Immature natural killer cell (primary cell): ENCODE measurements at regions not wholly inside any gene's neighbourhood (a gene's known extent, or its start where the extent isn't known, plus 50 kb on each side); places are given as distances from the start of the nearest gene placed in this dataset.
"Not testable (repeated sequence)": the region's sequence is repeated elsewhere in the genome, so short reads cannot be mapped to it uniquely, and the experiment has no call there.

Source experiments
- DNase-seq, 3 donors: peaks; one replicate each; pipeline ENCODE4 v3.0.0; 2022; ENCODE audit warnings: mixed read lengths in 1 of 3
- H3K27ac Mint-ChIP-seq, 6 donors: one replicate each; pipeline ENCODE4 v1.8.0; 2020; ENCODE audit warnings: mixed read lengths in 6 of 6, mild to moderate bottlenecking in 5 of 6, inconsistent platforms in 4 of 6, moderate library complexity in 3 of 6
- H3K27me3 Mint-ChIP-seq, 3 donors: one replicate each; pipeline ENCODE4 v1.8.0; 2020 to 2021; ENCODE audit warnings: low read depth in 3 of 3, mild to moderate bottlenecking in 3 of 3, mixed read lengths in 3 of 3, moderate library complexity in 3 of 3, inconsistent platforms in 1 of 3
- H3K36me3 Mint-ChIP-seq, 3 donors: one replicate each; pipeline ENCODE4 v1.8.0; 2020; ENCODE audit warnings: mixed read lengths in 3 of 3, inconsistent platforms in 2 of 3, mild to moderate bottlenecking in 2 of 3
- H3K4me1 Mint-ChIP-seq, 2 donors: one replicate each; pipeline ENCODE4 v1.8.0; 2020; ENCODE audit warnings: inconsistent platforms in 2 of 2, mild to moderate bottlenecking in 2 of 2, mixed read lengths in 2 of 2, moderate library complexity in 1 of 2
- H3K4me3 Mint-ChIP-seq, 5 donors: one replicate each; pipeline ENCODE4 v1.8.0; 2020; ENCODE audit warnings: mild to moderate bottlenecking in 5 of 5, mixed read lengths in 5 of 5, inconsistent platforms in 3 of 5, moderate library complexity in 3 of 5
- H3K9me3 Mint-ChIP-seq, 6 donors: one replicate each; pipeline ENCODE4 v1.8.0; 2020; ENCODE audit warnings: mild to moderate bottlenecking in 6 of 6, mixed read lengths in 6 of 6, inconsistent platforms in 4 of 6, moderate library complexity in 3 of 6

DNA sequence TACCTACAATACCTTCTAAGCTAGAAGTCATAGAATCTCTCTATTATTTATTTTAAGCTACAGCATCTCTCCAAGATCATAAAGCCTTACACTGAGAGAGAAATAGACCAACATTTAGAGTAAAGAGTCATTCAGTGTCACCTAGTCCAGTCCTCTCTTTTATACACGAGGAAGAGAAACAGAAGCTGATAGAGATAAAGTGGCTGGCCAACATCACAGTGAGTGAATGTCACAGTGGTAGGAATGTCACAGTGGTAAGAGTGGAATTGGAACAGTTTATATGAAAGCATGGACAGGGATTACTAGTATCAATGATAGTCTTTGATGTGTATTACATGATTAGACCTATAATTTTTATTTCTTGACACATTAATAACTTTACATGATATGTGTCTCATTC lies 307.8 kb upstream of the NBPF12 start:
- H3K9me3 Mint-ChIP-seq, H3K27me3 Mint-ChIP-seq, H3K4me1 Mint-ChIP-seq, H3K36me3 Mint-ChIP-seq, H3K4me3 Mint-ChIP-seq, H3K27ac Mint-ChIP-seq, DNase-seq: not testable (repeated sequence)

DNA sequence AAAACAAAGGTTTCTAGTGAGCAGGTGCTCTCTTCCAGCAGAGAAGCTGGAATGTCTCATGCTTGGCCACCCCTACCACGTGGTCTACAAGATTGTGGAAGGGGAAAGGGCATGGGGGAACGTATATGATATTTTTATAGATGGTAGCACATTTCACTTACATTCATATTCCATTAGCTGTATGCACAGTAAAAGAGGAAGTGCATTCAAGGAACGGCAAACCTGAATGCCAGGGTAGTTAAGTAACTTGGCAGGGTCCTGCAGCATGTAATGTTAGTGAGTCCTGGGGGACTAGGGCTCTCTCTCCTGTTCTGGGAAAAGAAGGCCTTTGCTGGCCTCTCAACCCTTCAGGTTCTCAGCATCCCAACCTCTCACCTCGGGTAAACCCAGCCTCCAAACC lies 319.5 kb upstream of the NBPF12 start:
- H3K9me3 Mint-ChIP-seq, H3K4me1 Mint-ChIP-seq, H3K4me3 Mint-ChIP-seq, DNase-seq, H3K36me3 Mint-ChIP-seq, H3K27ac Mint-ChIP-seq, H3K27me3 Mint-ChIP-seq: not testable (repeated sequence)

DNA sequence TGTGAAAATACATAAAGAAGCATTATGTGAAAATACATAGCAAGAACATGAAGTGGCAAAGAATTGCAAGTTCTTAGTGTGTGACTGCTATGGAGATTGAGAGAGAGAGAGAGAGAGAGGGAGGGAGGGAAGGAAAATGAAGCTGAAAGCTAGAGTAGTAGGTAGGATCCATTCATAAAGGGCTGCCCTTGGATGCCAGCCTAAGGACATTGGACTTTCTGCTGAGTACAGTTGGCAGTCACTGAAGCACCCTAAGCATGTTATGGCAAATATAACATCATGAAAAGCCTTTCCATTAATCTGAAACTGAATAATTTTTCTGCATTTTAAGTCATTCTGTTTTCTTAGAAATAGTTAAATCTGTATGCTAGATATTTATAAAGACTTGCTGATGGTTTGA lies 333.4 kb upstream of the NBPF12 start:
- H3K27me3 Mint-ChIP-seq, H3K36me3 Mint-ChIP-seq, H3K4me3 Mint-ChIP-seq, H3K9me3 Mint-ChIP-seq, H3K4me1 Mint-ChIP-seq, DNase-seq, H3K27ac Mint-ChIP-seq: not testable (repeated sequence)

DNA sequence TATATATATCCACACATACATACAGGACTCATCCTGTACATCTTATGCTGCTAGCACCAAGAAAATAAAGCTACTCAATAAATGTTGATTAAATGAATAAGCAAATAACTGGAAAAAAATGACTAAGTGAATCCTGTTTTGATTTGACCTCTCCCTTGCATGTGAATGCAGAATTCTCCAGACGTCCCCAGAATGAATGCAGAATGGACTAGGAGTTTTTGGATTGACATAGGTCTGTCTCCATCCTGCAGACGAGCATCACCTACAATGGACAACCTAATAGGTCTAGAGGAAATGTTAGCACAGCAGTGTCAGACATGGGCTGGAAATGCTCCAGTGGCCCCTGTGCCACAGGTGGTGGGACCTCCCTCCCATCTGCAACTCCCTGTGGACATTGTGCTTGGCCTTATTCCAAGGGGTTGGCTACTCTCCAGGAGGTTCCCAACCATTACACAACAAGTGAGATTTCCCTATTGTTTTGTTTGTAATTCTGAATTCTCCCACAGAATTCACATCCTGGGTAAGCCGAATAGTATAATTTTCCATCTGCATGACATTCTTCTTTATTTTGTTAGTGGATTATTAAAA lies 337.3 kb upstream of the NBPF12 start:
- not testable (repeated sequence) for H3K9me3 Mint-ChIP-seq, H3K36me3 Mint-ChIP-seq, H3K27me3 Mint-ChIP-seq, H3K4me3 Mint-ChIP-seq, DNase-seq, H3K27ac Mint-ChIP-seq, H3K4me1 Mint-ChIP-seq

DNA sequence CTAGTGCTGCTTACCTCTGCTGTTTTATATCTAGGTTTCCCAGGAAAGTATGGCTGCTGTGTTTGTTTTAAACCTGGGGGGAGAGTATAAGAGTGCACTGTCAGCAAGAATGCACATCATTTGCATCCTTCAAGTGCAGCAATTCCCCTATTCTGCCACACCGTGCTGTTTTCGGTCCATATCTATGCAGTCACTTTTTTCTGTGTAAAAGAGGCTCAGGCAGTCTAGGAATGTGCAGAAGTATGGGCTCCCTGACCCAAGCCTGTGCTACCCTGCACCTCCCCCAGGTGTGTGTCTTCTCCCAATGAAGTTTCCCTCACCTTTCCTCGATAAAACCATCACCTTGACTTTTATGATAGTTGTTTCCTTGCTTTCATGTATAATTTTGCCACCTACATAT lies 338.2 kb upstream of the NBPF12 start:
- not testable (repeated sequence) for H3K27ac Mint-ChIP-seq, H3K4me1 Mint-ChIP-seq, H3K27me3 Mint-ChIP-seq, H3K36me3 Mint-ChIP-seq, H3K9me3 Mint-ChIP-seq, H3K4me3 Mint-ChIP-seq, DNase-seq

DNA sequence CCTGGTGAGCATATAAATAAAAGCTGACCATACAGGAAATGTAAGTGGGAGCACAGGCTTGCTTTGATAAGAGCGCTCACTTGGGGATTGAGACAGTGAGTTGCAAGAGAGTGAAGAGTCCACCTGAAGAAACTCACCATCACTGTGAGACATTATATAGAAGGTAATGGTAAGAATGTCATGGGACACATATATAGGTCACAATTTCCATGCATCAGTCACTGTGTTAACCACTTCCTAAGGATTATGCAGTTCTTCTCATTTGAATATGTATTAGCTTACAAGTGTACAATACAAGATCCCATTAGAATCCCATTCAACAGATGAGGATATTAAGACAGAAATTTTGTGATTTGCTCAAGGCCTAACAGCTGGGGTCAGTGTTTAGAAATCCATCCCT lies 352.4 kb upstream of the NOTCH2NLA start:
- H3K27ac Mint-ChIP-seq, DNase-seq, H3K4me1 Mint-ChIP-seq, H3K27me3 Mint-ChIP-seq, H3K9me3 Mint-ChIP-seq, H3K36me3 Mint-ChIP-seq, H3K4me3 Mint-ChIP-seq: not testable (repeated sequence)

DNA sequence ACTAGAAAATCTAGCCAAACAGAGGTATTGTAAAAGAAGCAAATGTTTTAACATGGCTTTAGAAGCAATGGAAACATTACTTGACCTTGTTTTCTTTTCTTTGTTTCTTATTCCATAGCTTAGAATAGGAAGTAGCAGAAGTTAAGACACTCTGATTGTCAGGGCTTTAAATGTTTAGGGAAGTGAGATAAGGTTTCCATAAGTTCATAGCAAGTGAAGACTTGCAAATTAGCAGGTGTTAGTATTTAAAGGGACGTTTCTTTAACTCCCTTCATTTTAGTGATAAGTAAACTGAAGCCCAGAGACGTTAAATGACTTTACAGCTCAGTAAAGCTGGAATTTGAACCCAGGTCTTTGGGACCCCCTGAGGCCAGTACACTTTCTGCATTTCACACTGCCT lies 338.7 kb upstream of the NOTCH2NLA start:
- not testable (repeated sequence) for H3K4me3 Mint-ChIP-seq, H3K4me1 Mint-ChIP-seq, H3K27ac Mint-ChIP-seq, H3K27me3 Mint-ChIP-seq, DNase-seq, H3K9me3 Mint-ChIP-seq, H3K36me3 Mint-ChIP-seq

DNA sequence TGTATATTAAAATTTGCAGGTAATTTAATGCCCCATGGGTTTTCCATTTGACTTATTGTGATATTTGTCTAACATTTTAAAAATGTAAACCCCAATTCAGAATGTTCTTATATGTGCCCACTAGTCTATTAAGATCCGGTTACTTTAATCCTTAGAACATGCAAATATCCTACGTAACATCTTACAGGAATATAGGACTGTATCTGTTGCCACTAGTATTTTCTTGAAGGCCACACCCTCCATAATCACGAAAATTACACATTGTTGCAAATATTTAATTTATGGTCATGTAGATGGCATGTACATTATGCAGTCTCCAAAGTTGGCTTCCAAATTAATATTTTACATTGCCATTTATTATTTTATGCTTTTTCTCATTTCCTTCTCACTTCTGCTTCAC lies 329.2 kb upstream of the NOTCH2NLA start:
- not testable (repeated sequence) for H3K4me1 Mint-ChIP-seq, H3K27ac Mint-ChIP-seq, DNase-seq, H3K4me3 Mint-ChIP-seq, H3K36me3 Mint-ChIP-seq, H3K9me3 Mint-ChIP-seq, H3K27me3 Mint-ChIP-seq

DNA sequence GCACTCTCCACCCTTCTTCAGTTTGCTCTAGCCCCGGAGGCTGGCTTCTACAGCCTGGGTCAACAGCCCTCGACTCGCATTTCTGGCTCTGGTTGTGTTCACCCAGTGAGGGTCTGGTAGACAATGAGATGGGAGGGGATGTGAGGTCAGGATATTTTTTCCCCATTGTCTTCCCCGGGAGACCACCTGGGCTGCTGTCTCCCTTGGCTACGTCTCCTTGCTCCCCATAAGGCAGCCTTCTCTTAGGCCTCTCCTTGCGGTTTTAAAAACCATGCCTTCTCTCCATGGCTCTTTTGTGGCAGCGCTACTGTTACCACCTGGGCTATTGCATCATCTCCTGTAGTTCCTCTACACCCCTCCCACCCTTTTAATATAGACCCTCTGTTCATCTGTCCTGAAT lies 327.6 kb upstream of the NOTCH2NLA start:
- H3K9me3 Mint-ChIP-seq, H3K27me3 Mint-ChIP-seq, H3K4me1 Mint-ChIP-seq, DNase-seq, H3K36me3 Mint-ChIP-seq, H3K27ac Mint-ChIP-seq, H3K4me3 Mint-ChIP-seq: not testable (repeated sequence)

DNA sequence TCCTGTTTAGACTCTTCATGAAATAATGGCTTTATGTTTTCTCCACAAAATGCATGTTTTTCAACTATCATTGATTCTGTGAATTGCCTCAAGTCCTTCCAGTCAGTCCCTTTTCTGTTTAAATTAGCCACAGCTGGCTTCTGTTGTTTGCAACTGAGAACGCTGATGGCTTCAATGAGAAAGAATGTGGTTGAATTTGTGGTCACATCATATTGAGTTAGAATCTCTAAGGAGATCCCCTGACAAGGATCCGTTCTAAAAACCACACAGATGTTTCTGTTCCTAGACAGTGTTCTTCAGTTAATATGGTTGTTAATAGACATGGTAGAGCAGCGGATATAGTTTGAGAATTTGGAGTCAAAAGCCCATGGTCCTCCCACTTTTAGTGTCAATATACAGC lies 323.6 kb upstream of the NOTCH2NLA start:
- not testable (repeated sequence) for H3K36me3 Mint-ChIP-seq, H3K9me3 Mint-ChIP-seq, H3K27ac Mint-ChIP-seq, H3K27me3 Mint-ChIP-seq, DNase-seq, H3K4me1 Mint-ChIP-seq, H3K4me3 Mint-ChIP-seq

DNA sequence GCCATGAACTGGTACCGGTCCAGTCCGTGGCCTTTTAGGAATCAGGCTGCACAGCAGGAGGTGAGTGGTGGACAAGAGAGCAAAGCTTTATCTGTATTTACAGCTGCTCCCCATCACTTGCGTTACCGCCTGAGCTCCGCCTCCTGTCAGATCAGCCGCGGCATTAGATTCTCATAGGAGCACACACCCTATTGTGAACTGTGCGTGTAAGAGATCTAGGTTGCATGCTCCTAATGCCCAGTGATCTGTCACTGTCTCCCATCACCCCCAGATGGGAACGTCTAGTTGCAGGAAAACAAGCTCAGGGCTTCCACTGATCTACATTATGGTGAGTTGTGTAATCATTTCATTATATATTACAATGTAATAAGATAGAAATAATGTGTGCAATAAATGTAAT lies 319.9 kb upstream of the NOTCH2NLA start:
- not testable (repeated sequence) for DNase-seq, H3K4me1 Mint-ChIP-seq, H3K36me3 Mint-ChIP-seq, H3K9me3 Mint-ChIP-seq, H3K27ac Mint-ChIP-seq, H3K27me3 Mint-ChIP-seq, H3K4me3 Mint-ChIP-seq

DNA sequence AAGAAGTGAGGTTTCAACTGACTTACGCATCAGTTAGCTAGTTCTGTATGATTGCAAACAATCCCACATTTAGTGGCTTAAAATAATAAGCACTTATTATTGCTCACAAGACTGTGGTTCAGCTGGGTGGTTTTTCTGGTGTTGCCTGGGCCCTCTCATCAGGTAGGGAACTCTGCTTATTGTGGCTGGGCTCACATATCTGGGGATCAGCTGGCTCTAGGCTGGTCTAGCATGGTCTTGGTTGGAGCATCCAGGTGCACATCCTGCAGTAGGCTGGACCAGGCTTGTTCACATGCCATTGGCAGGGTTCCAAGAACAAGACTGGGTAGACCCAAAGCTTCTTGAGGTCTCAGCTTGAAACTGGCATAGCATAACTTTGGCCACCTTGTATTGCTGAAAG lies 317.4 kb upstream of the NOTCH2NLA start:
- not testable (repeated sequence) for H3K4me1 Mint-ChIP-seq, DNase-seq, H3K27me3 Mint-ChIP-seq, H3K27ac Mint-ChIP-seq, H3K36me3 Mint-ChIP-seq, H3K9me3 Mint-ChIP-seq, H3K4me3 Mint-ChIP-seq

DNA sequence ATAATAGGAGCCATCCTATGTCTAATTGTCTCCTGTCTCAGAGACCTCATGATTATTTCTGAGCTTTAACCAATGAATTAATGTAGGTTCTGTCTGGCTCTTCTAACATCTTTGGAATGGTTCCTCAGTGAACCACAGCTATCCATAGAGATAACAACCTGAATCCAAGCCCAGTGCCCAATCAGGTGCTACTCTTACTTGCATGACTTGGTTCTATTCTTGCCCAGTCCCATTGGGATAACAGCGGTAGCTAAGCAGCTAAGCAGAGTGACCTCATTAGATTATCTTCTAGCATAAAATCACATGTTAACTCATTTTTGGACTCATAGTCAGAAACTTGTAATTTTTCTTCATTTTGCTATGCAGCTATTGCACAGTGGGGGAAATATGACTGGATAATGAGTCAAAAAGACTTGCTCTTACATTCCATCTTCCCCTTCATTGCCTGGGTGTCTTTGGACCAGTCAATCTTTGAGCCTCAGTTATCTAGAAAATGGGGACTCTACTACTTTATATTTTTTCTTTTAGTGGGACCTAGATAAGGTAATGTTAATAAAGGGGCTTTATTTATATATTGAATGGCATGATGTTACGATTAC lies 309.1 kb upstream of the NOTCH2NLA start:
- H3K27ac Mint-ChIP-seq, H3K4me3 Mint-ChIP-seq, H3K4me1 Mint-ChIP-seq, H3K27me3 Mint-ChIP-seq, DNase-seq, H3K9me3 Mint-ChIP-seq, H3K36me3 Mint-ChIP-seq: not testable (repeated sequence)

DNA sequence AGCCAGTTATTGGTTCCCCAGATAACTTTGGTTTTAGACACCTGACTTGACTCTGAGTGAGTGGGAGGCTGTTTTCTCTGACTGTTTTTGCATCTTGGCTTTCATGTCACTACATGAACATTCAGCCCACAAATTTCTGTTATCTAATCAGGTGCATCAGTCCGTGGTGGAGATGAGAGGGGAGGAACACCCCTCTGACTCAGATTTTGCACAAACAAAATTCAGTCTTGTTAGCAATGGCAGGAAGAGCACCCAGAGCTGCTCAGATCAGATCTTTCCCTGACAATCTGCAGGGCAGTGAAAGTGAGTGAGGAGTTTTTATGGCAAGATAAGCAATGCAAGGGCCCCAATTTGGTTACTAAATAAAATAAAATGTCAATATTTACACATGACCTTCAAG lies 307.2 kb upstream of the NOTCH2NLA start:
- not testable (repeated sequence) for H3K27ac Mint-ChIP-seq, H3K36me3 Mint-ChIP-seq, H3K4me3 Mint-ChIP-seq, H3K9me3 Mint-ChIP-seq, DNase-seq, H3K4me1 Mint-ChIP-seq, H3K27me3 Mint-ChIP-seq

DNA sequence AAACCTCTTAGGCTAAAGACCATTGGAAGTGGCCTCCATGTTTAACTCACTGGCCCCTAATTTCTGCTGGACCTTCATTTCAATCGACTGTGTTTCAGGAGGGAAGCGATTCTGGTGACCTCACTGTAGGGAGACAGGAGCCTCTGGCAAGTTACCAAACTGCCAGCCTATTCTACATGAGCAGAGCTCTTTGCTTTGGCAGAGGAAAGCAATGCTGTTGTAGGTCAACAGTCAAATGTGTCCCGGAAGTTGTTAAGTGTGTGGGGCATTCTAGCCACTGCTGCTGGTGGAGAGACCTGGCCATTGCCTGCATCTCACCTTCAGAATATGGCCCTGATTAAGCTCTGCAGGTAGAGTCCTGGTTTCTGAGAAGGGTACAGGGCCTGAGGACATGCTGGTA lies 306.8 kb upstream of the NOTCH2NLA start:
- H3K4me1 Mint-ChIP-seq, H3K27ac Mint-ChIP-seq, DNase-seq, H3K27me3 Mint-ChIP-seq, H3K9me3 Mint-ChIP-seq, H3K36me3 Mint-ChIP-seq, H3K4me3 Mint-ChIP-seq: not testable (repeated sequence)

DNA sequence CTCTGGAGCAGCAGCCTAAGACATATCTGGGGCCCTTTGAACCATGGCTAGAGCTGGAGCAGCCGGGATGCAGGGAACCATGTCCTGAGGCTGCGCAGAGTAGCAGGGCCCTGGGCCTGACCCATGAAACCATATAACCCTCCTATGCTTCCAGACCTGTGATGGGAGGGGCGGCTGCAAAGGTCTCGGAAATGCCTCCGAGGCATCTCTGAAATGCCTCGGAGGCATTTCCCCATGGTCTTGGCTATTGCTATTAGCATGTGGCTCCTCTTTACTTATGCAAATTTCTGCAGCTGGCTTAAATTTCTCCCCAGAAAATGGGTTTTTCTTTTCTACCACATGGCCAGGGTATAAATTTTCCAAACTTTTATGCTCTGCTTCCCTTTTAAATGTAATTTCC lies 302.1 kb upstream of the NOTCH2NLA start:
- H3K27ac Mint-ChIP-seq, H3K4me3 Mint-ChIP-seq, H3K4me1 Mint-ChIP-seq, H3K27me3 Mint-ChIP-seq, DNase-seq, H3K9me3 Mint-ChIP-seq, H3K36me3 Mint-ChIP-seq: not testable (repeated sequence)
